ENCODE measurements at regions not wholly inside any gene's neighbourhood (a gene's known extent, or its start where the extent isn't known, plus 50 kb on each side); places are given as distances from the start of the nearest gene placed in this dataset.

- H3K9me3 Mint-ChIP-seq (ENCODE audit: low read depth, unreplicated experiment), result no peaks in the 10 kb centered on the region
- DNase-seq, result no peak
Observed at GRCh38 chr3:22176911-22177310, 425.9 kb upstream of the ZNF385D start.

GRCh38 chr3:22189616-22190015, 438.6 kb upstream of the ZNF385D start:
- H3K27ac Mint-ChIP-seq (ENCODE audit: unreplicated experiment), result no peak overlapping the region
- no TSS peak for BruUV-seq (replicated peaks)
- intact Hi-C loops (cut with micrococcal nuclease; ENCODE audit: unreplicated experiment), result no loop called here
- H3K27me3 Mint-ChIP-seq (ENCODE audit: unreplicated experiment), result no peaks in the 10 kb centered on the region
- no peaks in the 10 kb centered on the region for H3K4me1 Mint-ChIP-seq (ENCODE audit: low read depth, unreplicated experiment)
- H3K9me3 Mint-ChIP-seq (ENCODE audit: low read depth, unreplicated experiment), result no peaks in the 10 kb centered on the region
- no peak for TF ChIP-seq CTCF (IDR thresholded peaks at IDR 0.05; ENCODE audit: unreplicated experiment)
- H3K4me3 Mint-ChIP-seq (ENCODE audit: low read depth, unreplicated experiment), result no peak overlapping the region
- CTCF ChIA-PET, result no interaction called here
- DNase-seq, result no peak
- H3K36me3 Mint-ChIP-seq (ENCODE audit: insufficient read depth, unreplicated experiment), result no peaks in the 10 kb centered on the region

More at GRCh38 chr3:22176911-22177310, 425.9 kb upstream of the ZNF385D start:
- Mint-ChIP-seq H3K36me3 (ENCODE audit: insufficient read depth, unreplicated experiment) (no peaks in the 10 kb centered on the region), H3K4me3 (ENCODE audit: low read depth, unreplicated experiment) (no peak overlapping the region), H3K27me3 (ENCODE audit: unreplicated experiment) (no peaks in the 10 kb centered on the region), H3K4me1 (ENCODE audit: low read depth, unreplicated experiment) (no peaks in the 10 kb centered on the region), H3K27ac (ENCODE audit: unreplicated experiment) (no peak overlapping the region)
- CTCF ChIA-PET, result no interaction called here
- no TSS peak for BruUV-seq (replicated peaks)
- intact Hi-C loops (cut with micrococcal nuclease; ENCODE audit: unreplicated experiment), result loop anchor here (1.0 to 5.0 kb wide), 4 partner anchors 385 to 783 kb away; no protein-coding TSS in a partner anchor
- TF ChIP-seq CTCF (IDR thresholded peaks at IDR 0.05; ENCODE audit: unreplicated experiment), result no peak

- Mint-ChIP-seq H3K4me3 (ENCODE audit: low read depth, unreplicated experiment) (no peak overlapping the region), H3K9me3 (ENCODE audit: low read depth, unreplicated experiment) (no peaks in the 10 kb centered on the region), H3K36me3 (ENCODE audit: insufficient read depth, unreplicated experiment) (no peaks in the 10 kb centered on the region), H3K27me3 (ENCODE audit: unreplicated experiment) (no peaks in the 10 kb centered on the region), H3K4me1 (ENCODE audit: low read depth, unreplicated experiment) (no peaks in the 10 kb centered on the region), H3K27ac (ENCODE audit: unreplicated experiment) (no peak overlapping the region)
- no peak for TF ChIP-seq CTCF (IDR thresholded peaks at IDR 0.05; ENCODE audit: unreplicated experiment)
- intact Hi-C loops (cut with micrococcal nuclease; ENCODE audit: unreplicated experiment), result no loop called here
- no peak for DNase-seq
- BruUV-seq (replicated peaks), result no TSS peak
- CTCF ChIA-PET, result no interaction called here
Observed at GRCh38 chr3:22199095-22199494, 448.1 kb upstream of the ZNF385D start.

- intact Hi-C loops (cut with micrococcal nuclease; ENCODE audit: unreplicated experiment), result no loop called here
- no peak overlapping the region for H3K27ac Mint-ChIP-seq (ENCODE audit: unreplicated experiment)
- H3K27me3 Mint-ChIP-seq (ENCODE audit: unreplicated experiment), result no peaks in the 10 kb centered on the region
- DNase-seq, result no peak
- no peak overlapping the region for H3K4me3 Mint-ChIP-seq (ENCODE audit: low read depth, unreplicated experiment)
- H3K36me3 Mint-ChIP-seq (ENCODE audit: insufficient read depth, unreplicated experiment), result no peaks in the 10 kb centered on the region
- CTCF ChIA-PET, result no interaction called here
- BruUV-seq (replicated peaks), result no TSS peak
- no peaks in the 10 kb centered on the region for H3K4me1 Mint-ChIP-seq (ENCODE audit: low read depth, unreplicated experiment)
- TF ChIP-seq CTCF (IDR thresholded peaks at IDR 0.05; ENCODE audit: unreplicated experiment), result no peak
- no peaks in the 10 kb centered on the region for H3K9me3 Mint-ChIP-seq (ENCODE audit: low read depth, unreplicated experiment)
Observed at GRCh38 chr3:22208844-22209243, 457.8 kb upstream of the ZNF385D start.

Data from Calu3 (cell line).